ENCODE measurements at regions not wholly inside any gene's neighbourhood (a gene's known extent, or its start where the extent isn't known, plus 50 kb on each side); places are given as distances from the start of the nearest gene placed in this dataset.

- ATAC-seq: no peak
- TF ChIP-seq PATZ1 (CRISPR knock-in tag; IDR thresholded peaks at IDR 0.05; ENCODE audit: borderline replicate concordance) (no peak), GLIS3 (CRISPR knock-in tag; IDR thresholded peaks at IDR 0.05) (no peak), BACH2 (CRISPR knock-in tag; IDR thresholded peaks at IDR 0.05; ENCODE audit: borderline replicate concordance) (no peak), SNAI2 (CRISPR knock-in tag; IDR thresholded peaks at IDR 0.05) (no peak), ZNF565 (CRISPR knock-in tag; conservative IDR thresholded peaks at IDR 0.05; ENCODE audit: low read depth) (no peak), CREB5 (CRISPR knock-in tag; IDR thresholded peaks at IDR 0.05; ENCODE audit: low read depth) (no peak), CSDC2 (CRISPR knock-in tag; IDR thresholded peaks at IDR 0.05) (no peak), ARNTL (CRISPR knock-in tag; IDR thresholded peaks at IDR 0.05; ENCODE audit: borderline replicate concordance, low read depth) (no peak)
Observed at GRCh38 chr20:12051206-12052163, 133.8 kb downstream of the BTBD3 start.

DNA sequence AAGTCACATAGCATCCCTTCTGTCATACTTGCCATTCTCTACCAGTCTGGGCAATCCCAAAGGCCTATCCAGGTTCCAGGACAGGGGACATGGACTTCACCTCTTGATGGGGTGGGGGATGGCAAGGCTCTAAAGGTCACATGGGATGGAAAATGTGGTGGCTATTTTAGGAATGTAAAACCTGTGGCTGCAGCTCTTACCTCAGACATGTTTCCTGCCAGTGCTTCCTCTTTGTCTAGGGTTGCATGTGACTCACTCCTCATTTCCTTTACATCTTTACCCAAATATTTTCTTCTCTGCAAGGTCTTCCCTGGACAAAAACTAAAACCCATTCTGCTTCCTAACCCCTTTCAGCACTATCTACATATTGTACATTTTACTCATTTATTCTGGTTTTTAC is 135.7 kb downstream of the BTBD3 start:
- ATAC-seq: no peak

GRCh38 chr20:12054556-12054955 is 136.9 kb downstream of the BTBD3 start:
- ATAC-seq: no peak
- TF ChIP-seq CSDC2 (CRISPR knock-in tag; IDR thresholded peaks at IDR 0.05) (no peak), CSRNP3 (CRISPR knock-in tag; IDR thresholded peaks at IDR 0.05) (no peak), POU6F1 (CRISPR knock-in tag; IDR thresholded peaks at IDR 0.05; ENCODE audit: borderline replicate concordance, low read depth) (no peak), TCF4 (CRISPR knock-in tag; IDR thresholded peaks at IDR 0.05; ENCODE audit: borderline replicate concordance) (no peak), ZNF565 (CRISPR knock-in tag; conservative IDR thresholded peaks at IDR 0.05; ENCODE audit: low read depth) (no peak), BACH2 (CRISPR knock-in tag; IDR thresholded peaks at IDR 0.05; ENCODE audit: borderline replicate concordance) (no peak), PPARA (CRISPR knock-in tag; IDR thresholded peaks at IDR 0.05; ENCODE audit: borderline replicate concordance) (no peak), ZFP30 (CRISPR knock-in tag; IDR thresholded peaks at IDR 0.05) (no peak), OSR1 (CRISPR knock-in tag; IDR thresholded peaks at IDR 0.05) (no peak), ISL1 (CRISPR knock-in tag; IDR thresholded peaks at IDR 0.05) (no peak)

More for the DNA sequence above, 135.7 kb downstream of the BTBD3 start:
- TF ChIP-seq OSR1 (CRISPR knock-in tag; IDR thresholded peaks at IDR 0.05) (no peak), ESRRG (CRISPR knock-in tag; IDR thresholded peaks at IDR 0.05) (no peak), ZFP3 (CRISPR knock-in tag; IDR thresholded peaks at IDR 0.05) (no peak), ZNF565 (CRISPR knock-in tag; conservative IDR thresholded peaks at IDR 0.05; ENCODE audit: low read depth) (no peak), CSRNP3 (CRISPR knock-in tag; IDR thresholded peaks at IDR 0.05) (no peak), CSDC2 (CRISPR knock-in tag; IDR thresholded peaks at IDR 0.05) (no peak), RARB (CRISPR knock-in tag; IDR thresholded peaks at IDR 0.05) (no peak), ISL1 (CRISPR knock-in tag; IDR thresholded peaks at IDR 0.05) (no peak), TSHZ2 (CRISPR knock-in tag; IDR thresholded peaks at IDR 0.05) (no peak), ZC3H10 (CRISPR knock-in tag; IDR thresholded peaks at IDR 0.05) (no peak), TCF4 (CRISPR knock-in tag; IDR thresholded peaks at IDR 0.05; ENCODE audit: borderline replicate concordance) (no peak), ZNF8 (CRISPR knock-in tag; IDR thresholded peaks at IDR 0.05) (no peak), BACH2 (CRISPR knock-in tag; IDR thresholded peaks at IDR 0.05; ENCODE audit: borderline replicate concordance) (no peak), ZNF70 (CRISPR knock-in tag; IDR thresholded peaks at IDR 0.05) (no peak)
